IPS DF 6.9 (cell line): ENCODE measurements at regions not wholly inside any gene's neighbourhood (a gene's known extent, or its start where the extent isn't known, plus 50 kb on each side); places are given as distances from the start of the nearest gene placed in this dataset.
A peak's percentile ranks its signal among the peaks of the same experiment; 100 is the strongest.

Experiments
- DNase-seq: peaks from one replicate; pipeline ENCODE4 v3.0.0-alpha.2; 2013; ENCODE audit warnings: low read depth, low spot score
- H3K27ac ChIP-seq: one replicate; pipeline ENCODE4 v1.5.1; 2013; ENCODE audit warnings: low read length, control low read depth
- H3K27me3 ChIP-seq: 2 replicates; pipeline ENCODE4 v1.6.1; 2013; ENCODE audit warnings: mild to moderate bottlenecking, low read length; ENCODE audit not compliant: control insufficient read depth, insufficient read depth
- H3K36me3 ChIP-seq: 2 replicates; pipeline ENCODE4 v1.6.1; 2013; ENCODE audit warnings: low read length; ENCODE audit not compliant: control insufficient read depth, insufficient read depth
- H3K4me1 ChIP-seq: 2 replicates; pipeline ENCODE4 v1.6.1; 2013; ENCODE audit warnings: low read length; ENCODE audit not compliant: control insufficient read depth, insufficient read depth
- H3K4me3 ChIP-seq: 2 replicates; pipeline ENCODE4 v1.5.1; 2013; ENCODE audit warnings: mild to moderate bottlenecking, low read length
- H3K9me3 ChIP-seq: 2 replicates; pipeline ENCODE4 v1.6.1; 2013; ENCODE audit warnings: low read length, inconsistent platforms; ENCODE audit not compliant: control insufficient read depth, insufficient read depth
- WGBS: extraction: QIAGEN DNeasy Blood & Tissue Kit; methylation state at CpG from one replicate; pipeline ENCODE4 v1.1.7; 2013; ENCODE audit warnings: mixed read lengths, missing lambda C conversion rate; ENCODE audit not compliant: insufficient read length, insufficient coverage; 5-methylcytosine and 5-hydroxymethylcytosine counted together

- H3K4me3 ChIP-seq, result no peak overlapping the region
- no CpG with 5 or more reads among the region's 4 CpGs for WGBS
- DNase-seq, result no peak
These were observed 403.0 kb upstream of the CNKSR2 start for GRCh38 chrX:20971250-20971649.

DNA sequence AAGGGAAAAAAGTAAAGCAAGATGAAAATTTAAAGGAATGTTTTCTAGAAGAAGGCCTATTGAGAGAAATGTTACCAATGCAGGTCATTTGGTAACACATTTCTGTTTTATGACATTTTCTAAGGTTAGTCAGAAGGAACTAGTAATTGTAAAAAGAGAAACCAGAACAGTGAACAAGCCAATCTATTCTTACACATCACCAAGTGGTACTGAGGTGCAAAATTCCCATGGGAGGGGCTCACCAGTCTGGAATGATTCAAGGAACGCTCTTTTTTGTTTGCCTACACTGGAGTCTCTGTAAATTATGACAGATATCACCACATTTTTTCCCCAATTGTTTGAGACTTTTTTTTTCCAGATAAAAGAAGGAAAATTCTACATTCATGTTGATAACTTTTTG lies 404.7 kb upstream of the CNKSR2 start:
- Histone ChIP-seq H3K9me3 (no peaks in the 10 kb centered on the region), H3K4me3 (no peak overlapping the region), H3K4me1 (no peaks in the 10 kb centered on the region), H3K27ac (no peak overlapping the region), H3K36me3 (no peaks in the 10 kb centered on the region), H3K27me3 (no peaks in the 10 kb centered on the region)
- no peak for DNase-seq
- WGBS, result no CpG with 5 or more reads among the region's 1 CpG

More at GRCh38 chrX:20971250-20971649, 403.0 kb upstream of the CNKSR2 start:
- Histone ChIP-seq H3K27ac (no peak overlapping the region), H3K27me3 (no peaks in the 10 kb centered on the region), H3K4me1 (no peaks in the 10 kb centered on the region), H3K36me3 (no peaks in the 10 kb centered on the region), H3K9me3 (no peaks in the 10 kb centered on the region)

GRCh38 chrX:20968996-20969395 lies 405.2 kb upstream of the CNKSR2 start:
- H3K36me3 ChIP-seq, result no peaks in the 10 kb centered on the region
- H3K9me3 ChIP-seq, result no peaks in the 10 kb centered on the region
- no CpG with 5 or more reads among the region's 2 CpGs for WGBS
- no peak overlapping the region for H3K4me3 ChIP-seq
- no peaks in the 10 kb centered on the region for H3K27me3 ChIP-seq
- H3K4me1 ChIP-seq, result no peaks in the 10 kb centered on the region
- no peak for DNase-seq
- H3K27ac ChIP-seq, result no peak overlapping the region

GRCh38 chrX:20967725-20968124 lies 406.5 kb upstream of the CNKSR2 start:
- Histone ChIP-seq H3K27ac (no peak overlapping the region), H3K36me3 (no peaks in the 10 kb centered on the region), H3K4me3 (no peak overlapping the region), H3K9me3 (no peaks in the 10 kb centered on the region), H3K27me3 (no peaks in the 10 kb centered on the region), H3K4me1 (no peaks in the 10 kb centered on the region)
- no peak for DNase-seq

- no peak overlapping the region for H3K27ac ChIP-seq
- H3K4me1 ChIP-seq, result no peaks in the 10 kb centered on the region
- no peaks in the 10 kb centered on the region for H3K9me3 ChIP-seq
- WGBS, result no CpG with 5 or more reads among the region's 5 CpGs
- H3K36me3 ChIP-seq, result no peaks in the 10 kb centered on the region
- DNase-seq, result no peak
- no peaks in the 10 kb centered on the region for H3K27me3 ChIP-seq
- no peak overlapping the region for H3K4me3 ChIP-seq
These were observed 408.8 kb upstream of the CNKSR2 start for GRCh38 chrX:20965270-20966044.

DNA sequence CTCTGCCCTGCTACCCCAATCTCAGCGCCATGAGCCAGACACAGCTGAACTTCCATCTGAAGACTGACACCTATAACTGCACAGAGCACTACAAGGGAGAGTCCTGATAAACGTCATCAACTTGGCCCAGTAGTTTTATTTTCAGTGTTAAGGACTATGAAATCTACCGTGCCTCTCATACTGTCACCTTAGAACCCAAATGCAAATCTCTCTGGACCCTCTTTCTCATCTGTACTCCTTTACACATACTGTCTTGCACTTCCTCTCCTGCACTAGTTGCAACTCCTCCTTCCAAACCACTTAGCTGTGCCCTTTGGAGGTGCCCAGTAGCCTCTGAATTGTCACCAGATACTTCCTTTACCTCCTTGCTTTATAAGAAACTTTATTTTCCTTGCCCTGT lies 420.2 kb upstream of the CNKSR2 start:
- WGBS, result no CpG with 5 or more reads among the region's 3 CpGs
- DNase-seq, result no peak
- H3K36me3 ChIP-seq, result no peaks in the 10 kb centered on the region
- no peak overlapping the region for H3K27ac ChIP-seq
- no peaks in the 10 kb centered on the region for H3K27me3 ChIP-seq
- no peaks in the 10 kb centered on the region for H3K4me1 ChIP-seq
- no peak overlapping the region for H3K4me3 ChIP-seq
- H3K9me3 ChIP-seq, result no peaks in the 10 kb centered on the region

DNA sequence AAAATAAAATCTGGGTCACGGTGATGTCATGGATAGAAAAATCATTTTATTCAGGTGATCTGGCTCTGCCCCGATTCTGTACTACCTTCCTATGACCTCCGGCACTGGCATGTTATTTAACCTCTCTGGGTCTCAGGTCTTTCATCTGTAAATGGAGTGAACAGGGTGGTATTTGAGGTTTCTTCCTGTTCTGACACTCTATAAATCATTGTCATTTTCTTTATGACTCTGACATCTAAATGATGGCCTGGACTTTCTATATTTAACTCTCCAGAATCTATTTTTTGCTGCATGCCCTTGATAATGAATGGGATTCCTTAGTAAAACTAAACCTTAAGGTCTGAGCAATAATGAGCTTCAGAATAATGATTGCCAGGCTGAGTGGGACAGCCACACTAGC lies 422.0 kb upstream of the CNKSR2 start:
- no peaks in the 10 kb centered on the region for H3K27me3 ChIP-seq
- no peaks in the 10 kb centered on the region for H3K36me3 ChIP-seq
- WGBS, result no CpG with 5 or more reads among the region's 3 CpGs
- H3K27ac ChIP-seq, result no peak overlapping the region
- DNase-seq, result no peak
- no peak overlapping the region for H3K4me3 ChIP-seq
- H3K4me1 ChIP-seq, result no peaks in the 10 kb centered on the region; the same call in 1 of the 2 replicates
- H3K9me3 ChIP-seq, result no peaks in the 10 kb centered on the region

DNA sequence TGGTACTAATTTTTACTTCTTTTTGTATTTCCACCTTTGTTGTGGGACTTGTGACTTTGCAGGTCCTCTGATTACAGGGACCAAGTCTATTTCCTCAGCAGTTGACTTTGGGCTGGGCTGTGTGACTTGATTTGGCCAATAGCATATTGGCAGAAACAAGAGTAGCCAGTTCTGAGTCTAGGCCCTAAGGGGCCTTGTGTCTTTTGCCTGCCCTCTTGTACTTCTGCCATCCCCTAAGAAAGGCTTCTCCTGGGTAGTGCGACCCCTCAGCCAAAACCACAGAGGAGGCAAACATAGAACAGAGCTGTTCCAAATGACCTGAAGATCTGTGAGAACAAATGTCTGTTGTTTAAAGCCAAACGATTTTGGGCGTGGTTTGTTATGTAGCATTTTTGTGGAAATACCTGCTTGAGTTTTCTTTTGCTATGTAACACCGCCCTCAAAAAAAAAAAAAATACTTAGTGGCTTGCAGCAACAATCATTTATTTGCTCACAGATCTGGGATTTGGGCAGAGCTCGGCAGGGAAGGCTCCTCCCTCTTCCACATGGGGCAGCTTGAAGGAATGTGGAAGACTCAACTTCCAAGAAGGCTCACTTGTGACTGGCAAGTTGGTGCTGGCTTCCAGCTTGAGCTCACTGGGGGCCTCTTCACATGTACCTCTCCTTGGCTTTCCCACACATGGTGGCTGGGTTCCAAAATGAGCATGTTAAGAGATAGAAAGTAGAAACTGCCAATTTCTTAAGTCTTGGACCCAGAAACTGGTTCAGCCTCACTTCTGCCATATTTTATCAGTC lies 423.0 kb upstream of the CNKSR2 start:
- H3K27me3 ChIP-seq, result no peaks in the 10 kb centered on the region
- H3K4me1 ChIP-seq, result no peaks in the 10 kb centered on the region; the same call in 1 of the 2 replicates
- H3K27ac ChIP-seq, result no peak overlapping the region
- no peak overlapping the region for H3K4me3 ChIP-seq
- H3K36me3 ChIP-seq, result no peaks in the 10 kb centered on the region
- no CpG with 5 or more reads among the region's 5 CpGs for WGBS
- no peaks in the 10 kb centered on the region for H3K9me3 ChIP-seq
- no peak for DNase-seq

DNA sequence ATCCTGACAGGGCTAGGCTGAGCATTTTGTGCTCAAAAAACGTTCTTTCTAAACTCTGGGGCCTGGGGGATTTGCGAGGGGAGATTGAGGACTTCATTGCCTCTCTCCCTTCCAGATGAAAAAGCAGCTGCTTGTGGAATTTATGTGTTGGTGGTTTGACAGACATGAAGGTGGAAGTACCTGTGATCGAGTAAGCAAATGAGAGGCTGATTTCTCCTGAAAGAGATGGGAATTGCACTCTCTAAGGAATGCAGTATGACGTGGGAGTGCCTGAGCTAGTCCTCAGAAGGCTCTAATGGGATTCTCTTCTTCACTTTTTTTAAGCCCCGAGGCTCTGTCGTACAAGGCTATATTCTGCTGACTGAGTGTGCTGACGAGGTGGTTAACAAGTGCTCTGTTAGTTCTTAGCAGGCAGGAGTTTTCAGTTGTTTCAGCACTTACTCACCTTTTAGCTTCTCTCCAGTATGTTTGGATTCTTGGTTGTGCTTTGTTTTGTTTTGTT lies 426.8 kb upstream of the CNKSR2 start:
- no peak for DNase-seq
- no peak overlapping the region for H3K4me3 ChIP-seq
- H3K27ac ChIP-seq, result no peak overlapping the region
- no peaks in the 10 kb centered on the region for H3K9me3 ChIP-seq
- H3K36me3 ChIP-seq, result no peaks in the 10 kb centered on the region
- no peaks in the 10 kb centered on the region; the same call in 1 of the 2 replicates for H3K4me1 ChIP-seq
- WGBS, result no CpG with 5 or more reads among the region's 7 CpGs
- H3K27me3 ChIP-seq, result no peaks in the 10 kb centered on the region

DNA sequence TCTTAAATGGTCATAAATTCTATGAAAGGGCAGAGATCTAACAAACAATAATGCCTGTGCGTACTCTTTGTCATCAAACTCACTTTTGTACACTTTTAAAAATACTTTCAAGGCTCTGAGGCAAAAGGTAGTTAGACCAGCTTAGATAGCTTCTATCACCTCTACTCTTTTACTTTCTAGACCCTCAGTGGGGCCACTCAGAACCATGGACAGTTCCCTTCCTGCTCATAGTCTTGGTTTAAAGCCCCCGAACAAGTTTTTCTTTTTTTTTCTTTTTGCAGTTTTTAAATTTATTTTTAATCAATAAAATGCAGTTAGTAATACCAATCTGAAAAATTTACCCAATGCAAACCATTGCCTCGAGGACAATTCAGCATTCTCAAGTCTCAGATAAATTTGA lies 460.5 kb upstream of the CNKSR2 start:
- peak; percentile 1 for DNase-seq
- WGBS, result no CpG with 5 or more reads among the region's 3 CpGs
- H3K27ac ChIP-seq, result no peak overlapping the region
- H3K4me3 ChIP-seq, result no peak overlapping the region
- H3K36me3 ChIP-seq, result no peaks in the 10 kb centered on the region
- H3K27me3 ChIP-seq, result no peaks in the 10 kb centered on the region
- no peaks in the 10 kb centered on the region for H3K4me1 ChIP-seq
- no peaks in the 10 kb centered on the region for H3K9me3 ChIP-seq
